HG02798 (cell line): ENCODE measurements at regions not wholly inside any gene's neighbourhood (a gene's known extent, or its start where the extent isn't known, plus 50 kb on each side); places are given as distances from the start of the nearest gene placed in this dataset.
"Not testable (repeated sequence)": the region's sequence is repeated elsewhere in the genome, so short reads cannot be mapped to it uniquely, and the experiment has no call there.

Experiments used
- ATAC-seq: cut with Tn5 transposase; IDR thresholded peaks from one replicate; pipeline ENCODE4 v1.9.1; 2021; ENCODE audit warnings: mild to moderate bottlenecking; ENCODE audit not compliant: unreplicated experiment, poor library complexity

DNA sequence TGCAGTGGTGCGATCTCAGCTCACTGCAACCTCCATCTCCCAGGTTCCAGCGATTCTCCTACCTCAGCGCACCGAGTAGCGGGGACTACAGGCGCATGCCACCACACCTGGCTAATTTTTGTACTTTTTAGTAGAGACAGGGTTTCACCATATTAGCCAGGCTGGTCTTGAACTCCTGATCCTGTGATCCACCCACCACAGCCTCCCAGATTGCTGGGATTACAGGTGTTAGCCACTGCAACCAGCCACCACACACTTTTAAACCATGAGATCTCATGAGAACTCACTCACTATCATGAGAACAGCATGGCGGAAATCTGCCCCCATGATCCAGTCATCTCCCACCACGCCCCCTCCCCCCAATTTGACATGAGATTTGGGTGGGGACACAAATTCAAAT is 636.9 kb downstream of the MCTP2 start:
- ATAC-seq, result not testable (repeated sequence)

DNA sequence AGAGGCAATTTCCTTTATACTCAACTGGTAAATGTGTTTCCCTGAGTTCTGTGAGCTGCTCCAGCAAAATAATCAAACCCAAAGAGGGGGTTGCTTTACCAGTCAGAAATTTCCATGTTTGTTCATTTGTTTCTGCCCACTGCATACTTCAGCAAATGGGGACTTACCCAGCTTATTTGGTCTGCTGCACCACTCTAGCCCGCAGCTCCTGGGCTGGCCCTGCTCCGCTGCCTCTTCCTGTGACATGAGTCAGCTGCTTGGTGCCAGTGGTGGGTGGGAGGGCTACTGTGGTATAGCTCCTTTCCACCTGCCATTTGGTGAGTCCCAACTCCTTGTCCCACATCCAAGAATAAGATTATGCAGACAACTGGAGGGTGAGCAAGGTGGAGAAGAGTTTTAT is 644.2 kb downstream of the MCTP2 start:
- no peak for ATAC-seq

- ATAC-seq, result no peak
Measured at GRCh38 chr15:94877833-94878232, 646.5 kb downstream of the MCTP2 start.

- no peak for ATAC-seq
Measured at GRCh38 chr15:94882071-94882712, 650.8 kb downstream of the MCTP2 start.

DNA sequence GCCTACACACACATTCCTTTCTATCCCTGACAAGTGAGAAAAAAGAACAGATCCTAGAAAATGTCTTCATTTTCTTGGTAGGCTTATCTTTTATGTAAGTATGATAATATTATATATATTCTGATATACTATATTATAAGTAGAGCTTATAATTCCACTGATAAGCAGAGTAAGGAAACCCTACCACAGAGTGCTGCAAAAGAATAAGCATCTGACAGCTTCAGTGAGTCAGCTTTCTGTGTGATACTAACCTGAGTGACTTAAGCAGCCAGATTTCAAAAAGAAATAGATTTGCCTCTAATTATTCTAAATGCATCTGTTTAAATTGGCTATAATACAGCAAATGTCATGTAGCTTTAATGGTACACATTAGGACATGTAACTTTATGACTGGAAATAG is 656.0 kb downstream of the MCTP2 start:
- ATAC-seq, result no peak

- no peak for ATAC-seq
Measured at GRCh38 chr15:94889153-94889552, 657.8 kb downstream of the MCTP2 start.

DNA sequence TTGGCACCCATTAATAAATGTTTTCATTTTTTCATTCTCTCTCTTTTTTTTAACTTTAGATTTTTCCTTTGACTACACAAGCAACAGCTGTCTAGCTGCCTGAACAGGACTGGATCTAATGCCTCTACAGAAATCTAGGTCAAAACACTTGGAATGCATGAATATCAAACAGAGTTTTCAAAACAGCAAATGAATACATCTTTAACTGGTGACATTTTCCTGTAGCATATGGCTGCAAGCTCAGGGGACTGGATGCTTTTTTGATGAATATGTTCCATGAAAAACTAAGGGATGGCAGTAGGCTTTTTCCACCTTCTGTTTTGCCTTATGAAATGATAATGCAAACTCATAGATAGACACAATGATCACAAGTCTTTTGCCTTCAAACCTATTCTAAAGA is 661.7 kb downstream of the MCTP2 start:
- no peak for ATAC-seq

- no peak for ATAC-seq
Measured at GRCh38 chr15:94894056-94894455, 662.7 kb downstream of the MCTP2 start.

DNA sequence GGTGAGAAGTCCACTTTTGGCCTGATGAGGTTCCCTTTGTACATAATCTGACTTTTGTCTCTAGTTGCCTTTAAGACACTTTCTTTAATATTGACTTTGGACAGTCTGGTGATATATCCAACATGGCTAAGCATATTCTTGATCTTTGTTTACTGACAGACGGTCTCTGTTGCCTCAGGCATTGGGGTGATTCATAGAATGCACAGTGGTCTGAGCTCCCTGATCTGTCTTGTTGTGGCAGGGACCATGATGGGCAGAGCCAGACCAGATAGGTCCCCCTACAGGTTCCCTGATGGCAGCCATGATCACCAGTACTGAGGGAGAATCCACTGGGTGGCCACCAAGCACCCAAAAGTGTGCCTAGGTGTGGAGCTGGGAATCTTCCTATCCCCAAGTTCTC is 678.1 kb downstream of the MCTP2 start:
- ATAC-seq, result no peak

DNA sequence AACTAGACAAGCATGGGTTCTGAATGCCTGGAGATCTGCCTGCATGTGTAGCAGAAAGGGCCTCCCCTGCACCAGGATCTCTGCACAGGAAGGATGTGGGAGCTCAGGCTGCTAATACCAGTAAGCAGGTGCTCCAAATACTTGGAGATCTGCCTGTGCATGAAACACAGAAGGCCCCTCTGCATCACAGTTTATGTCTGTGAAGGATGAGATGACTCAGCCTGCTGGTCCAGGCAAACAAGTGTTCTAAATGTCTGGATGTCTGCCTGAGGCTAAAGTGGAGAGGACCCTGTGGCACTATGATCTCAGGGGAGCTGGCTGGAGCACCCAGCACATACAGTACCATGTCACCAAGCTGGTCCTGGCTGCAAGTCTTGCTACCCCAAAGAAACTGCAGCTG is 678.8 kb downstream of the MCTP2 start:
- no peak for ATAC-seq

GRCh38 chr15:94912760-94913159 is 681.4 kb downstream of the MCTP2 start:
- ATAC-seq, result no peak

DNA sequence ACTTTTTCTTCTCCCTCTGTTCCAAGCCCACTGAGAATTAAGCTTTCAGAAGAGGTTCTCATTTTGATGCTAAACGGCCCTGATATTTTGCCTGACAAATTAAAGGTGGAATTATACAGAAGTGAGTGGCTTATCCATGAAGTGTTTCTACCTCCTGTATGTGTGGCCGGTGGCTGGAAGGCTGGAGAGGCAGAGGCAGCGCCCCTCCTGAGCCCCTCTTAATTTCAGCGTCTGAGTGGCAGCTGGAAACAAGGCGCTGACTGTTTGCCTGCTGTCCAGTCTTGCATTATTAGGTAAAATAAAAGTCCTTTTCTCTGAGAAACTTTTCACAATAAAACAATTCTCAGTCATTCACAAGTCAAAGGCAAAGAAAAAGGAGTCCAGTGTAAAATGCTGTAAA is 685.7 kb downstream of the MCTP2 start:
- no peak for ATAC-seq

DNA sequence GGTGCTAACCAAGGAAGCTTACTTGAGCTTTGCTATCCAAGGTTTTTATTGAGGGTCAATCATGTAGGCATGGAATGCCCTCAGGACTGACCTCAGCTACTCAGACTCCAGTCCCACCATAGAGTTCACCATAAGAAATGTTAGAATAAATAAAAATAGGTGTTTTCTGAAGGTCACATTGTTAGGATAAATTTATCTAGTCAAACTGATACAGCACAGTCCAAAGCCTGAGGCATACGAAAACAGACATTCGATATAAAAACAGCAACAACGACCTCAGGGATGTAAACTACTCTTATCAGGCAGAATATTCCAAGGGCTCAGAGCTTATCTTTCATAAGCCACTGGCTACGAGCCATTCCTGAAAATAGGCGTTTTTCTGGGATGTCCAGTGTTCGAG is 690.6 kb downstream of the MCTP2 start:
- no peak for ATAC-seq

GRCh38 chr15:94924057-94924456 is 692.7 kb downstream of the MCTP2 start:
- no peak for ATAC-seq

DNA sequence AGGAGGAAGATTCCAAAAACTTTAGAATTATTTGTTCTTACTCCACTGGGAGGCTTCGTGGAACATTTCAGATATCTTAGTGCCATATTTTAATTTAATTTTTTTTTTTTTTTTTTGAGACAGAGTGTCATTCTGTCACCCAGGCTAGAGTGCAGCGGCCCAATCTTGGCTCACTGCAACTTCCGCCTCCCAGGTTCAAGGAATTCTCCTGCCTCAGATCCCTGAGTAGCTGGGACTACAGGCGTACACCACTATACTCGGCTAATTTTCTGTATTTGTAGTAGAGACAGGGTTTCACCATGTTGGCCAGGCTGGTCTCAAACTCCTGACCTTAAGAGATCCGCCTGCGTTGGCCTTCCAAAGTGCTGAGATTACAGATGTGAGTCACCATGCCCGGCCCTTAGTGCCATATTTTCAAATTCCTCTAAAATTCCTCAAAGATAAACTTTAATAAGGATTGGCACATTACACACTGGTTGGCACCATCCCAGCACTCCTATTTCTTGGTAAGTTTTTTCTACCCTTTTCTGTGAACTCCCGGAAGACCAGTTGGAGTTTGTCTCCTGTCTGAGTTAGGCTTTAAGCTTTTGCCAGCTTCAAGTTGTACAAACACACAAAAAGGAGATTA is 693.7 kb downstream of the MCTP2 start:
- ATAC-seq, result no peak

DNA sequence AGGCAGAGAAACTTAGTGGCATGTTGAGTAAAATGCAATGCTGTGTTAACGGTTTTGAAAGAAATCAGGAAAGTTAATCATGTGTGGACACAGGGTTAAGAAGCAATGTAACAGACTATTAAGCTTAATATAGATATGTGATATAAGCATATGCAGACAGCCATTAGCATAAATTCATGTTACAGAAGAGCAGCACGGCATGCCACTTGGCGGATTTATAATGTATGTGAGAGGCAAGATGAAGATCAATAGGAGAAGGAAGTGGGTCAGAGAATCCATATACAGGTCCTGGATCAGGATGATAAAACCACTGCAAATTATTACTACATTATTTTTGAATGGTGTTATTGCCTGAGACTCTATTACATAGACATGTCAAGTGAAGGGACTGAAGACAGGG is 694.3 kb downstream of the MCTP2 start:
- no peak for ATAC-seq

DNA sequence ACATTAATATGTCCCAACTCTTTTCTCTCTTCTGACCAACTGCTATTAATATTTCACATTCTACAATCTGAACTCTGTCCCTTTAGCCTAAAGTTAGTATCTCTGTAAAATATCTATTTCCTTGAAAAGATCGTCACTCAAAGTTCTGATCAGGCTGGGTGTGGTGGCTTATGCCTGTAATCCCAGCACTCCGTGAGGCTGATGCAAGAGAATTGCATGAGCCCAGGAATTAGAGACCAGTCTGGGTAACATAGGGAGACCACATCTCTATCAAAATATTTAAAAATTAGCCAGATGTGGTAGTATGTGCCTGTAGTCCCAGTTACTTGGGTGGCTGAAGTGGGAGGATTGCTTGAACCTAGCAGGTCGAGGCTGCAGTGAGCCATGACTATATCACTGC is 695.6 kb downstream of the MCTP2 start:
- no peak for ATAC-seq

- ATAC-seq, result no peak
Measured at GRCh38 chr15:94929282-94929681, 697.9 kb downstream of the MCTP2 start.

DNA sequence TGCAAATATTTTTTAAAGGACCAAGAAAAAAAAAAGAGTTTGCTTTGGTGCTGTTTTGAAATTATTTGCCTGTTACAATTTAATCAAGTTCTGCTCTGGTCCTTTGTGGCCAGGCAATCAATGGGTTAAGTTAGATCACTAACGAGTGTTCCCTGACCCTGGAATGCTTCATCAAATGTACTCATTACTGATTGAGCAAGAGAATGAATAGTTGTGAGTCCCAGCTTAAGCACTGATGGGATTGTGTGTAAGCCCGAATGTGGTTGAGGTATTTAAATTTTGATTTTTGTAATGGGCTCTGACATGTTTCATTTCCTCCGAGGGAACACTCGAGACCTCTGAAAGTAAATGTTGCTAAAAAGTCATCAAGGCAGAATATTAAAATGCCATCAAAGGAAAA is 699.1 kb downstream of the MCTP2 start:
- no peak for ATAC-seq

DNA sequence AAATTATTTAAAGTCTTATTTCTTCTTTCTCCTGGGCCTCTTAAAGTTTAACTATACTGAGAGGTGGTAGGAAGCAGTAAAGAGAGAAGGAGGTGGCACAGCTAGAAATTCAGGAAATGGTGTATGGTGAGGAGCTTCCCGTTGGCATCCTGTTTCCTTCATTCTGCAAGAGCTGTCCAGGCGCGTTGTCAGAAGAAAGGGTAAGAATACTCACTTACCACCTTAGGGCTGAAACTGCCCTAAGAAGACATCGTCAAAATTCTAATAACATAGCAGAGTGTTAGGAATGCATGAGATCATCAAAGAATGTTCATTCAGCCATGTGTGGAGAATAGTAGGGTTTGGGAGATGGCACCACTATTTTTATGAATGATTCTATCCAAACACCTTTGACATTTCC is 699.6 kb downstream of the MCTP2 start:
- no peak for ATAC-seq

DNA sequence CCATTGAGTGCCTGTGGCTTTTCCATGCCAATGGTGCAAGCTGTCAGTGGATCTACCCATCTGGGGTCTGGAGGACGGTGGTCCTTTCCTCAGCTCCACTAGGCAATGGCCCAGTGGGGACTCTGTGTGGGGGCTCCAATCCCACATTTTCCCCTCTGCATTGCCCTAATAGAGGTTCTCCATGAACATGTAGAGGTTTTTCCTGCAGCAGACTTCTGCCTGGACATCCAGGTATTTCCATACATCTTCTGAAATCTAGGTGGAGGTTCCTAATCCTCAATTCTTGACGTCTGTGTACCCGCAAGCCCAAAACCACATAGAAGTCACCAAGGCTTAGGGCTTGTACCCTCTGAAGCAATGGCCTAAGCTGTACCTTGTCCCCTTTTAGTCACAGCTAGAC is 703.1 kb downstream of the MCTP2 start:
- no peak for ATAC-seq

- no peak for ATAC-seq
Measured at GRCh38 chr15:94937242-94937641, 705.9 kb downstream of the MCTP2 start.
